K562 (cell line): ENCODE measurements at regions not wholly inside any gene's neighbourhood (a gene's known extent, or its start where the extent isn't known, plus 50 kb on each side); places are given as distances from the start of the nearest gene placed in this dataset.

ENCODE experiments used
- ATAC-seq: fragments of 200-7000 bp; cut with Tn5 transposase; 3 replicates; pipeline ENCODE4 v1.9.1; 2020; ENCODE audit warnings: moderate library complexity
- BruUV-seq: library from RNA; stranded (reverse); fragments of 400-500 nt; replicated peaks from 2 replicates; lab custom pipeline; 2021; lab: Mats Ljungman, UMichigan
- CTCF ChIA-PET: fragments of 300-600 bp; formaldehyde crosslinking; extraction: SDS; loops from one replicate; lab custom pipeline; 2021; ENCODE audit warnings: low intra/inter-chr PET ratio; lab: Yijun Ruan, JAX
- POLR2A ChIA-PET: fragments of 300-600, 350-650 bp; sonication (Branson Sonifier 250); formaldehyde crosslinking; extraction: SDS; loops from one replicate; lab custom pipeline; 2021; ENCODE audit warnings: antibody characterized with exemption, inconsistent platforms; lab: Yijun Ruan, JAX
- DNase-seq, 4 experiments: peaks; one replicate each; pipeline versions ENCODE4 v3.0.0 to v3.0.0-alpha.2; 2011 to 2018; ENCODE audit warnings: low spot score in 3 of 4, mixed read lengths in 3 of 4; ENCODE audit errors: extremely low read depth in 1 of 4
- FAIRE-seq: peaks from 2 replicates; lab custom pipeline; 2011; peaks lifted over from hg19 to GRCh38; lab: Jason Lieb, UNC
- H2AFZ ChIP-seq: 2 replicates; pipeline ENCODE4 v1.6.0; 2011; ENCODE audit warnings: low read depth, low read length, control low read depth, inconsistent platforms
- H3K27ac ChIP-seq: fragments of 200-600 bp; 3 replicates; pipeline ENCODE4 v1.8.0; 2011; ENCODE audit warnings: low read depth, mild to moderate bottlenecking, control low read depth, inconsistent platforms, low read length, moderate library complexity, mixed read lengths; ENCODE audit errors: extremely low read depth
- H3K27me3 ChIP-seq, 2 experiments: fragments of 300-600 bp in 1 of 2; 2 replicates in 1 of 2; 3 replicates in 1 of 2; pipeline versions ENCODE4 v1.6.0 to v1.8.0; 2011; ENCODE audit warnings: inconsistent platforms in 2 of 2, low read length in 2 of 2, mild to moderate bottlenecking in 1 of 2, mixed read lengths in 1 of 2, moderate library complexity in 1 of 2; ENCODE audit not compliant: control insufficient read depth in 2 of 2, insufficient read depth in 2 of 2
- H3K36me3 ChIP-seq: fragments of 300-600 bp; 3 replicates; pipeline ENCODE4 v1.8.0; 2011; ENCODE audit warnings: mild to moderate bottlenecking, low read length, inconsistent platforms; ENCODE audit not compliant: control insufficient read depth, insufficient read depth
- H3K4me1 ChIP-seq, 2 experiments: fragments of 200-600 bp in 1 of 2; replicated peaks in 1 of 2; 2 replicates in 1 of 2; 3 replicates in 1 of 2; pipeline versions ENCODE4 v1.5.1 to v1.8.0; 2011; ENCODE audit warnings: inconsistent platforms in 2 of 2, low read length in 2 of 2, mild to moderate bottlenecking in 1 of 2, mixed read lengths in 1 of 2, moderate library complexity in 1 of 2; ENCODE audit not compliant: control insufficient read depth in 2 of 2, insufficient read depth in 2 of 2
- H3K4me2 ChIP-seq: 2 replicates; pipeline ENCODE4 v1.6.1; 2011; ENCODE audit warnings: low read length, control low read depth, inconsistent platforms, mixed read lengths; ENCODE audit not compliant: insufficient read depth
- H3K4me3 ChIP-seq: fragments of 200-600 bp; sonication (generic), shearing (Covaris generic); 2 replicates; pipeline ENCODE4 v1.5.1; 2016; ENCODE audit warnings: control low read depth, inconsistent platforms
- H3K79me2 ChIP-seq: fragments of 200-600 bp; 3 replicates; pipeline ENCODE4 v1.8.0; 2011; ENCODE audit warnings: low read length, inconsistent platforms; ENCODE audit not compliant: control insufficient read depth, insufficient read depth
- H3K9ac ChIP-seq, 2 experiments: 2 replicates each; pipeline versions ENCODE4 v1.6.0 to v1.6.1; 2011; ENCODE audit warnings: low read depth in 2 of 2, low read length in 2 of 2, control low read depth in 1 of 2, inconsistent platforms in 1 of 2, mild to moderate bottlenecking in 1 of 2, mixed read lengths in 1 of 2; ENCODE audit not compliant: insufficient read depth in 1 of 2
- H3K9me1 ChIP-seq: one replicate; pipeline ENCODE4 v1.6.0; 2011; ENCODE audit warnings: inconsistent platforms, mild to moderate bottlenecking, low read length, moderate library complexity; ENCODE audit not compliant: control insufficient read depth, insufficient read depth
- H3K9me3 ChIP-seq: replicated peaks from 2 replicates; pipeline ENCODE4 v1.5.1; 2011; ENCODE audit warnings: low read depth, low read length, inconsistent platforms; ENCODE audit not compliant: control insufficient read depth, insufficient read depth
- H4K20me1 ChIP-seq: replicated peaks from 2 replicates; pipeline ENCODE4 v1.6.1; 2011; ENCODE audit warnings: low read length, inconsistent platforms, mixed read lengths; ENCODE audit not compliant: control insufficient read depth, insufficient read depth
- BCL6 ChIP-seq: fragments of 250-450 bp; sonication (Bioruptor Pico); IDR thresholded peaks from 2 replicates; pipeline ENCODE4 v1.4.0; 2020
- BRCA1 ChIP-seq, 2 experiments: fragments of 450-650 bp in 1 of 2; sonication (generic) in 1 of 2; formaldehyde crosslinking in 1 of 2; IDR thresholded peaks; 2 replicates each; pipeline versions ENCODE4 v1.5.0 to v1.6.1; 2017 to 2020; ENCODE audit warnings: mild to moderate bottlenecking in 1 of 2, missing genetic modification reagents in 1 of 2
- HDAC6 ChIP-seq: IDR thresholded peaks from 2 replicates; pipeline ENCODE4 v1.6.1; 2012; ENCODE audit warnings: low read depth, mild to moderate bottlenecking, control low read depth, inconsistent platforms, low read length, moderate library complexity
- NCOA1 ChIP-seq: fragments of 450-650 bp; IDR thresholded peaks from 2 replicates; pipeline ENCODE4 v1.6.1; 2016; ENCODE audit warnings: low read depth
- NR2F6 ChIP-seq: fragments of 450-650 bp; formaldehyde crosslinking; IDR thresholded peaks from 2 replicates; pipeline ENCODE4 v1.4.0; 2020; ENCODE audit warnings: mild to moderate bottlenecking
- RBM14 ChIP-seq: fragments of 200-400 bp; formaldehyde crosslinking; IDR thresholded peaks from 2 replicates; pipeline ENCODE4 v1.6.1; 2018; ENCODE audit warnings: low read depth, mild to moderate bottlenecking, low read length, moderate library complexity, borderline replicate concordance; ENCODE audit not compliant: insufficient read depth
- TAF7 ChIP-seq: fragments of 450-650 bp; IDR thresholded peaks from 2 replicates; pipeline ENCODE4 v1.6.1; 2016; ENCODE audit warnings: missing genetic modification characterization, missing compliant biosample characterization
- ZKSCAN3 ChIP-seq: fragments of 250-450 bp; sonication (Bioruptor Pico); IDR thresholded peaks from 2 replicates; pipeline ENCODE4 v1.4.0; 2020
- ZNF41 ChIP-seq: fragments of 250-450 bp; sonication (Bioruptor Pico); conservative IDR thresholded peaks from 2 replicates; pipeline ENCODE4 v1.4.0; 2020; ENCODE audit warnings: mild to moderate bottlenecking
- WGBS: fragments of 100-300 bp; shearing (Covaris generic); methylation state at CpG from one replicate; pipeline ENCODE4 v1.1.6; 2016; ENCODE audit warnings: low coverage, mixed read lengths; ENCODE audit not compliant: insufficient coverage; ENCODE audit errors: missing lambda C conversion rate; 5-methylcytosine and 5-hydroxymethylcytosine counted together
- in situ Hi-C: fragments of 300-500 bp; cut with MboI; formaldehyde crosslinking; loops from 4 replicates; pipeline ENCODE4 v1.15.0; 2018; ENCODE audit warnings: inconsistent platforms, mixed read lengths
- intact Hi-C: fragments of 100-400 bp; cut with micrococcal nuclease; formaldehyde crosslinking; loops from 2 replicates; pipeline ENCODE4 v1.14.2; 2022
- TF ChIP-seq, protein P1 (sequence below): IDR thresholded peaks from 2 replicates; pipeline ENCODE4 v1.6.1; 2012; ENCODE audit warnings: low read depth, low read length, improper control_type of control experiment, borderline replicate concordance
- TF ChIP-seq, protein P2 (sequence below): fragments of 250-450 bp; sonication (Bioruptor Pico); IDR thresholded peaks from 2 replicates; pipeline ENCODE4 v1.5.0; 2021; ENCODE audit warnings: mild to moderate bottlenecking, borderline replicate concordance
- TF ChIP-seq, protein P3 (sequence below): fragments of 450-650 bp; IDR thresholded peaks from 2 replicates; pipeline ENCODE4 v1.6.1; 2016; ENCODE audit warnings: antibody characterized with exemption
- TF ChIP-seq, protein P4 (sequence below): fragments of 250-450 bp; sonication (Bioruptor Pico); IDR thresholded peaks from 2 replicates; pipeline ENCODE4 v1.8.0; 2022; ENCODE audit warnings: moderate library complexity, mild to moderate bottlenecking, inconsistent platforms
- TF ChIP-seq, protein P5 (sequence below): sonication (generic); formaldehyde crosslinking; IDR thresholded peaks from 2 replicates; pipeline ENCODE4 v1.8.0; 2022; ENCODE audit warnings: missing genetic modification reagents, mild to moderate bottlenecking, moderate library complexity, borderline replicate concordance
- TF ChIP-seq, protein P6 (sequence below): sonication (generic); formaldehyde crosslinking; IDR thresholded peaks from 2 replicates; pipeline ENCODE4 v1.8.1; 2023; ENCODE audit warnings: mild to moderate bottlenecking, missing genetic modification reagents, moderate library complexity

DNA sequence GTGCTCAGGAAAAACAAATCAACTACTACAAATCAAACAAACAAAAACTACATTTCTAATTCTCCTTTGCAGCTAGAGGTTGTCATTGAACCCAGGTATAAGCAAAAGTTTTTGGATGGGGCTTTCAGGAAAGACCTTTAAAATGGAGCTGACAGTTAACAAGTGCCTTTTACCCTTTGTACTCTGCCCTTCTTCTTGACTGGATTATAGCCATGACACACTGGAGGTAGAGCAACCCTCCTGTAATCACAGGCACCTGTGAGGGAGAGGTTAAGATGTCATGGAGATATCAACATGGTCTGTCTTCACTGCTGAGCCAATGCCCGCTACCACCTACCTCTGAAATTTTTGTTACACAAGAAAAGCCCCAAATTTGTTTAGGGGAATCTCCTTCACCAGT is 100.0 kb upstream of the GLS start:
- no TSS peak for BruUV-seq
- Histone ChIP-seq H3K36me3 (no peaks in the 10 kb centered on the region), H3K9me1 (no peaks in the 10 kb centered on the region), H3K4me3 (no peak overlapping the region), H4K20me1 (no peaks in the 10 kb centered on the region), H3K4me2 (no peak overlapping the region), H3K9ac (no peak overlapping the region), H3K27me3 (no peaks in the 10 kb centered on the region), H3K79me2 (no peaks in the 10 kb centered on the region), H3K27ac (no peak overlapping the region), H3K4me1 (no peaks in the 10 kb centered on the region), H2AFZ (no peak overlapping the region), H3K9me3 (no peaks in the 10 kb centered on the region)
- CTCF ChIA-PET, result no interaction called here
- intact Hi-C loops (loop anchor here (2.0 to 5.0 kb wide), 4 partner anchors 167 to 742 kb away; no protein-coding TSS in a partner anchor), in situ Hi-C loops (no loop called here)
- no peak for ATAC-seq
- POLR2A ChIA-PET, result interaction anchor here (0.7 kb wide), 1 partner anchor 14 kb away, joined by 3 read pairs; no protein-coding TSS in a partner anchor
- WGBS, result 0% methylated on average over 1 of the region's 1 CpG
- FAIRE-seq, result no peak
- DNase-seq, result no peak
- no peak for TF ChIP-seq BRCA1 (IDR thresholded peaks at IDR 0.05)
- TF ChIP-seq BRCA1 (CRISPR knock-in tag; IDR thresholded peaks at IDR 0.05), result no peak
- TF ChIP-seq, protein P1, sequence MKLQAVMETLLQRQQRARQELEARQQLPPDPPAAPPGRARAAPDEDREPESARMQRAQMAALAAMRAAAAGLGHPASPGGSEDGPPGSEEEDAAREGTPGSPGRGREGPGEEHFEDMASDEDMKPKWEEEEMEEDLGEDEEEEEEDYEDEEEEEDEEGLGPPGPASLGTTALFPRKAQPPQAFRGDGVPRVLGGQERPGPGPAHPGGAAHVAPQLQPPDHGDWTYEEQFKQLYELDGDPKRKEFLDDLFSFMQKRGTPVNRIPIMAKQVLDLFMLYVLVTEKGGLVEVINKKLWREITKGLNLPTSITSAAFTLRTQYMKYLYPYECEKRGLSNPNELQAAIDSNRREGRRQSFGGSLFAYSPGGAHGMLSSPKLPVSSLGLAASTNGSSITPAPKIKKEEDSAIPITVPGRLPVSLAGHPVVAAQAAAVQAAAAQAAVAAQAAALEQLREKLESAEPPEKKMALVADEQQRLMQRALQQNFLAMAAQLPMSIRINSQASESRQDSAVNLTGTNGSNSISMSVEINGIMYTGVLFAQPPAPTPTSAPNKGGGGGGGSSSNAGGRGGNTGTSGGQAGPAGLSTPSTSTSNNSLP, result no peak
- no peak for TF ChIP-seq NCOA1
- TF ChIP-seq, protein P2, sequence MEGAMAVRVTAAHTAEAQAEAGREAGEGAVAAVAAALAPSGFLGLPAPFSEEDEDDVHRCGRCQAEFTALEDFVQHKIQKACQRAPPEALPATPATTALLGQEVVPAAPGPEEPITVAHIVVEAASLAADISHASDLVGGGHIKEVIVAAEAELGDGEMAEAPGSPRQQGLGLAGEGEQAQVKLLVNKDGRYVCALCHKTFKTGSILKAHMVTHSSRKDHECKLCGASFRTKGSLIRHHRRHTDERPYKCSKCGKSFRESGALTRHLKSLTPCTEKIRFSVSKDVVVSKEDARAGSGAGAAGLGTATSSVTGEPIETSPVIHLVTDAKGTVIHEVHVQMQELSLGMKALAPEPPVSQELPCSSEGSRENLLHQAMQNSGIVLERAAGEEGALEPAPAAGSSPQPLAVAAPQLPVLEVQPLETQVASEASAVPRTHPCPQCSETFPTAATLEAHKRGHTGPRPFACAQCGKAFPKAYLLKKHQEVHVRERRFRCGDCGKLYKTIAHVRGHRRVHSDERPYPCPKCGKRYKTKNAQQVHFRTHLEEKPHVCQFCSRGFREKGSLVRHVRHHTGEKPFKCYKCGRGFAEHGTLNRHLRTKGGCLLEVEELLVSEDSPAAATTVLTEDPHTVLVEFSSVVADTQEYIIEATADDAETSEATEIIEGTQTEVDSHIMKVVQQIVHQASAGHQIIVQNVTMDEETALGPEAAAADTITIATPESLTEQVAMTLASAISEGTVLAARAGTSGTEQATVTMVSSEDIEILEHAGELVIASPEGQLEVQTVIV, result no peak
- no peak for TF ChIP-seq ZNF41 (CRISPR knock-in tag)
- TF ChIP-seq, protein P3, sequence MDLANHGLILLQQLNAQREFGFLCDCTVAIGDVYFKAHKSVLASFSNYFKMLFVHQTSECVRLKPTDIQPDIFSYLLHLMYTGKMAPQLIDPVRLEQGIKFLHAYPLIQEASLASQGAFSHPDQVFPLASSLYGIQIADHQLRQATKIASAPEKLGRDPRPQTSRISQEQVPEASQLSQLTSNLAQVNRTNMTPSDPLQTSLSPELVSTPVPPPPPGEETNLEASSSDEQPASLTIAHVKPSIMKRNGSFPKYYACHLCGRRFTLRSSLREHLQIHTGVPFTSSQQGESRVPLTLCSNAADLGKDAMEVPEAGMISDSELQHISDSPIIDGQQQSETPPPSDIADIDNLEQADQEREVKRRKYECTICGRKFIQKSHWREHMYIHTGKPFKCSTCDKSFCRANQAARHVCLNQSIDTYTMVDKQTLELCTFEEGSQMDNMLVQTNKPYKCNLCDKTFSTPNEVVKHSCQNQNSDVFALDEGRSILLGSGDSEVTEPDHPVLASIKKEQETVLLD, result no peak
- TF ChIP-seq, protein P4, sequence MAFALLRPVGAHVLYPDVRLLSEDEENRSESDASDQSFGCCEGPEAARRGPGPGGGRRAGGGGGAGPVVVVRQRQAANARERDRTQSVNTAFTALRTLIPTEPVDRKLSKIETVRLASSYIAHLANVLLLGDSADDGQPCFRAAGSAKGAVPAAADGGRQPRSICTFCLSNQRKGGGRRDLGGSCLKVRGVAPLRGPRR, result no peak
- no peak for TF ChIP-seq TAF7
- TF ChIP-seq HDAC6, result no peak
- TF ChIP-seq RBM14, result no peak
- TF ChIP-seq NR2F6 (CRISPR knock-in tag), result no peak
- TF ChIP-seq, protein P5, sequence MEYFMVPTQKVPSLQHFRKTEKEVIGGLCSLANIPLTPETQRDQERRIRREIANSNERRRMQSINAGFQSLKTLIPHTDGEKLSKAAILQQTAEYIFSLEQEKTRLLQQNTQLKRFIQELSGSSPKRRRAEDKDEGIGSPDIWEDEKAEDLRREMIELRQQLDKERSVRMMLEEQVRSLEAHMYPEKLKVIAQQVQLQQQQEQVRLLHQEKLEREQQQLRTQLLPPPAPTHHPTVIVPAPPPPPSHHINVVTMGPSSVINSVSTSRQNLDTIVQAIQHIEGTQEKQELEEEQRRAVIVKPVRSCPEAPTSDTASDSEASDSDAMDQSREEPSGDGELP (CRISPR knock-in tag), result no peak
- no peak for TF ChIP-seq BCL6 (CRISPR knock-in tag)
- TF ChIP-seq ZKSCAN3 (CRISPR knock-in tag), result no peak
- TF ChIP-seq, protein P6, sequence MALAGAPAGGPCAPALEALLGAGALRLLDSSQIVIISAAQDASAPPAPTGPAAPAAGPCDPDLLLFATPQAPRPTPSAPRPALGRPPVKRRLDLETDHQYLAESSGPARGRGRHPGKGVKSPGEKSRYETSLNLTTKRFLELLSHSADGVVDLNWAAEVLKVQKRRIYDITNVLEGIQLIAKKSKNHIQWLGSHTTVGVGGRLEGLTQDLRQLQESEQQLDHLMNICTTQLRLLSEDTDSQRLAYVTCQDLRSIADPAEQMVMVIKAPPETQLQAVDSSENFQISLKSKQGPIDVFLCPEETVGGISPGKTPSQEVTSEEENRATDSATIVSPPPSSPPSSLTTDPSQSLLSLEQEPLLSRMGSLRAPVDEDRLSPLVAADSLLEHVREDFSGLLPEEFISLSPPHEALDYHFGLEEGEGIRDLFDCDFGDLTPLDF (CRISPR knock-in tag), result no peak
